HCT116 (cell line): ENCODE measurements at regions not wholly inside any gene's neighbourhood (a gene's known extent, or its start where the extent isn't known, plus 50 kb on each side); places are given as distances from the start of the nearest gene placed in this dataset.

Experiments
- CEBPB ChIP-seq: IDR thresholded peaks from 2 replicates; pipeline ENCODE4 v1.6.1; 2012; ENCODE audit warnings: low read depth
- EGR1 ChIP-seq: IDR thresholded peaks from 2 replicates; pipeline ENCODE4 v1.6.1; 2012; ENCODE audit warnings: low read depth
- EZH2 ChIP-seq: fragments of 200-600 bp; sonication (generic); IDR thresholded peaks from 2 replicates; pipeline ENCODE4 v1.6.1; 2017; ENCODE audit warnings: antibody characterized with exemption, mixed run types
- JUND ChIP-seq: IDR thresholded peaks from 2 replicates; pipeline ENCODE4 v1.6.1; 2012
- POLR2A ChIP-seq: IDR thresholded peaks from 2 replicates; pipeline ENCODE4 v1.7.0; 2011; ENCODE audit warnings: borderline replicate concordance; ENCODE audit not compliant: insufficient read depth, insufficient read length; ENCODE audit errors: extremely low read depth
- POLR2AphosphoS5 ChIP-seq: IDR thresholded peaks from 2 replicates; pipeline ENCODE4 v1.6.1; 2011; ENCODE audit warnings: mild to moderate bottlenecking, low read depth, low read length, moderate library complexity
- SIN3A ChIP-seq: IDR thresholded peaks from 2 replicates; pipeline ENCODE4 v1.6.1; 2012; ENCODE audit warnings: low read depth
- YY1 ChIP-seq: IDR thresholded peaks from 2 replicates; pipeline ENCODE4 v1.6.1; 2011; ENCODE audit warnings: low read length, low read depth, moderate library complexity, mild to moderate bottlenecking; ENCODE audit not compliant: insufficient replicate concordance; ENCODE audit errors: extremely low read depth
- ZNF274 ChIP-seq: fragments of 200-500 bp; sonication (Bioruptor generic); IDR thresholded peaks from 2 replicates; pipeline ENCODE4 v1.6.1; 2014; ENCODE audit warnings: mild to moderate bottlenecking, low read depth, low read length, inconsistent platforms
- TF ChIP-seq, protein P1 (sequence below), 3 experiments: fragments of 200-600 bp in 1 of 3; sonication (generic) in 1 of 3; IDR thresholded peaks in 2 of 3; conservative IDR thresholded peaks in 1 of 3; 2 replicates each; pipeline ENCODE4 v1.5.1; 2012 to 2017; ENCODE audit warnings: low read depth in 2 of 3, low read length in 2 of 3, antibody characterized with exemption in 1 of 3, borderline replicate concordance in 1 of 3, control low read depth in 1 of 3, mild to moderate bottlenecking in 1 of 3, mixed read lengths in 1 of 3, mixed run types in 1 of 3, moderate library complexity in 1 of 3; ENCODE audit not compliant: insufficient read depth in 1 of 3
- TF ChIP-seq, protein P2 (sequence below): IDR thresholded peaks from 2 replicates; pipeline ENCODE4 v1.6.1; 2012
- TF ChIP-seq, protein P3 (sequence below): IDR thresholded peaks from 2 replicates; pipeline ENCODE4 v1.6.1; 2012; ENCODE audit warnings: low read depth

DNA sequence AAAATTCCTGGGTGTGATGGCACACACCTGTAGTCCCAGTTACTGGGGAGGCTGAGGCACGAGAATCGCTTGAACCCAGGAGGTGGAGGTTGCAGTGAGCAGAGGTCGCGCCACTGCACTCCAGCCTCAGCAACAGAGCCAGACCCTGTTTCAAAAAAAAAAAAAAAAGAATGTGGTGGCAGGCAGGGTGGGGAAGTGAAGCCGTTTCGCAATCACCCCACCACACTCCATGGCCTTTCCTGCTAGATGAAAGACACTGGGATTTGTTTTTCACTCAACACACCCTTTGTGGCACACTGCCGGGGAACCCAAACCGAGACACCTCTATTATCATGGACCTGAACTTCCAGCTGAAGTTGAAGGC lies 172.4 kb upstream of the IQSEC1 start:
- TF ChIP-seq POLR2A (no peak), EZH2 (no peak), JUND (no peak), SIN3A (no peak), EGR1 (no peak), CEBPB (no peak), POLR2AphosphoS5 (no peak), YY1 (no peak), ZNF274 (no peak)
- TF ChIP-seq, protein P1, sequence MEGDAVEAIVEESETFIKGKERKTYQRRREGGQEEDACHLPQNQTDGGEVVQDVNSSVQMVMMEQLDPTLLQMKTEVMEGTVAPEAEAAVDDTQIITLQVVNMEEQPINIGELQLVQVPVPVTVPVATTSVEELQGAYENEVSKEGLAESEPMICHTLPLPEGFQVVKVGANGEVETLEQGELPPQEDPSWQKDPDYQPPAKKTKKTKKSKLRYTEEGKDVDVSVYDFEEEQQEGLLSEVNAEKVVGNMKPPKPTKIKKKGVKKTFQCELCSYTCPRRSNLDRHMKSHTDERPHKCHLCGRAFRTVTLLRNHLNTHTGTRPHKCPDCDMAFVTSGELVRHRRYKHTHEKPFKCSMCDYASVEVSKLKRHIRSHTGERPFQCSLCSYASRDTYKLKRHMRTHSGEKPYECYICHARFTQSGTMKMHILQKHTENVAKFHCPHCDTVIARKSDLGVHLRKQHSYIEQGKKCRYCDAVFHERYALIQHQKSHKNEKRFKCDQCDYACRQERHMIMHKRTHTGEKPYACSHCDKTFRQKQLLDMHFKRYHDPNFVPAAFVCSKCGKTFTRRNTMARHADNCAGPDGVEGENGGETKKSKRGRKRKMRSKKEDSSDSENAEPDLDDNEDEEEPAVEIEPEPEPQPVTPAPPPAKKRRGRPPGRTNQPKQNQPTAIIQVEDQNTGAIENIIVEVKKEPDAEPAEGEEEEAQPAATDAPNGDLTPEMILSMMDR (IDR thresholded peaks at IDR 0.05 in 2 of 3, conservative IDR thresholded peaks at IDR 0.05 in 1 of 3; ENCODE audit: borderline replicate concordance in 1 of 3, insufficient read depth in 1 of 3, low read depth in 2 of 3, low read length in 2 of 3), result no peak
- TF ChIP-seq, protein P2, sequence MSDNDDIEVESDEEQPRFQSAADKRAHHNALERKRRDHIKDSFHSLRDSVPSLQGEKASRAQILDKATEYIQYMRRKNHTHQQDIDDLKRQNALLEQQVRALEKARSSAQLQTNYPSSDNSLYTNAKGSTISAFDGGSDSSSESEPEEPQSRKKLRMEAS, result no peak
- TF ChIP-seq, protein P3, sequence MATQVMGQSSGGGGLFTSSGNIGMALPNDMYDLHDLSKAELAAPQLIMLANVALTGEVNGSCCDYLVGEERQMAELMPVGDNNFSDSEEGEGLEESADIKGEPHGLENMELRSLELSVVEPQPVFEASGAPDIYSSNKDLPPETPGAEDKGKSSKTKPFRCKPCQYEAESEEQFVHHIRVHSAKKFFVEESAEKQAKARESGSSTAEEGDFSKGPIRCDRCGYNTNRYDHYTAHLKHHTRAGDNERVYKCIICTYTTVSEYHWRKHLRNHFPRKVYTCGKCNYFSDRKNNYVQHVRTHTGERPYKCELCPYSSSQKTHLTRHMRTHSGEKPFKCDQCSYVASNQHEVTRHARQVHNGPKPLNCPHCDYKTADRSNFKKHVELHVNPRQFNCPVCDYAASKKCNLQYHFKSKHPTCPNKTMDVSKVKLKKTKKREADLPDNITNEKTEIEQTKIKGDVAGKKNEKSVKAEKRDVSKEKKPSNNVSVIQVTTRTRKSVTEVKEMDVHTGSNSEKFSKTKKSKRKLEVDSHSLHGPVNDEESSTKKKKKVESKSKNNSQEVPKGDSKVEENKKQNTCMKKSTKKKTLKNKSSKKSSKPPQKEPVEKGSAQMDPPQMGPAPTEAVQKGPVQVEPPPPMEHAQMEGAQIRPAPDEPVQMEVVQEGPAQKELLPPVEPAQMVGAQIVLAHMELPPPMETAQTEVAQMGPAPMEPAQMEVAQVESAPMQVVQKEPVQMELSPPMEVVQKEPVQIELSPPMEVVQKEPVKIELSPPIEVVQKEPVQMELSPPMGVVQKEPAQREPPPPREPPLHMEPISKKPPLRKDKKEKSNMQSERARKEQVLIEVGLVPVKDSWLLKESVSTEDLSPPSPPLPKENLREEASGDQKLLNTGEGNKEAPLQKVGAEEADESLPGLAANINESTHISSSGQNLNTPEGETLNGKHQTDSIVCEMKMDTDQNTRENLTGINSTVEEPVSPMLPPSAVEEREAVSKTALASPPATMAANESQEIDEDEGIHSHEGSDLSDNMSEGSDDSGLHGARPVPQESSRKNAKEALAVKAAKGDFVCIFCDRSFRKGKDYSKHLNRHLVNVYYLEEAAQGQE, result no peak
